Smooth muscle cell (in vitro differentiated cells): ENCODE measurements at regions not wholly inside any gene's neighbourhood (a gene's known extent, or its start where the extent isn't known, plus 50 kb on each side); places are given as distances from the start of the nearest gene placed in this dataset.

Experiments used
- DNase-seq: peaks from one replicate; lab custom pipeline; 2025; ENCODE audit not compliant: unreplicated experiment; lab: John Stamatoyannopoulos, UW
- H2AFZ ChIP-seq: fragments of 200-600 bp; sonication (generic); 2 replicates; pipeline ENCODE4 v1.6.0; 2016; ENCODE audit warnings: antibody characterized with exemption, low read depth, mild to moderate bottlenecking
- H3F3A ChIP-seq: fragments of 200-600 bp; sonication (generic); 2 replicates; pipeline ENCODE4 v1.6.0; 2017; ENCODE audit warnings: antibody characterized with exemption, low read depth
- H3K27ac ChIP-seq: fragments of 200-600 bp; sonication (generic); 2 replicates; pipeline ENCODE4 v1.5.1; 2016; ENCODE audit warnings: low read depth, mild to moderate bottlenecking
- H3K27me3 ChIP-seq: fragments of 200-600 bp; sonication (generic); 2 replicates; pipeline ENCODE4 v1.6.1; 2016; ENCODE audit warnings: low read depth, mild to moderate bottlenecking
- H3K36me3 ChIP-seq: fragments of 200-600 bp; sonication (generic); 2 replicates; pipeline ENCODE4 v1.5.1; 2016; ENCODE audit warnings: low read depth
- H3K4me1 ChIP-seq: fragments of 200-600 bp; sonication (generic); 2 replicates; pipeline ENCODE4 v1.5.1; 2016; ENCODE audit warnings: low read depth
- H3K4me2 ChIP-seq: fragments of 200-600 bp; sonication (generic); 2 replicates; pipeline ENCODE4 v1.6.0; 2016; ENCODE audit warnings: mild to moderate bottlenecking
- H3K4me3 ChIP-seq: fragments of 200-600 bp; sonication (generic); 2 replicates; pipeline ENCODE4 v1.5.1; 2016; ENCODE audit warnings: mild to moderate bottlenecking
- H3K79me2 ChIP-seq: fragments of 200-600 bp; sonication (generic); 2 replicates; pipeline ENCODE4 v1.6.0; 2016; ENCODE audit warnings: low read depth, mild to moderate bottlenecking
- H3K9ac ChIP-seq: fragments of 200-600 bp; sonication (generic); 2 replicates; pipeline ENCODE4 v1.6.0; 2016; ENCODE audit warnings: low read depth
- H3K9me3 ChIP-seq: fragments of 200-600 bp; sonication (generic); replicated peaks from 2 replicates; pipeline ENCODE4 v1.5.1; 2016; ENCODE audit warnings: low read depth
- H4K20me1 ChIP-seq: fragments of 200-600 bp; sonication (generic); 2 replicates; pipeline ENCODE4 v1.6.0; 2016; ENCODE audit warnings: low read depth
- WGBS: methylation state at CpG from one replicate; pipeline ENCODE4 v1.1.7; 2016; ENCODE audit warnings: low lambda C conversion rate; 5-methylcytosine and 5-hydroxymethylcytosine counted together
- TF ChIP-seq, protein P1 (sequence below): fragments of 200-600 bp; sonication (generic); IDR thresholded peaks from 2 replicates; pipeline ENCODE4 v1.5.1; 2017; ENCODE audit warnings: borderline replicate concordance, mild to moderate bottlenecking, antibody characterized with exemption; ENCODE audit not compliant: insufficient read depth, poor library complexity, severe bottlenecking

- no peak for DNase-seq
- 92% methylated on average over 26 of the region's 26 CpGs for WGBS
- Histone ChIP-seq H3K9ac (no peak overlapping the region), H3F3A (no peaks in the 10 kb centered on the region), H4K20me1 (no peaks in the 10 kb centered on the region), H3K4me3 (no peak overlapping the region), H3K36me3 (no peaks in the 10 kb centered on the region), H3K9me3 (no peaks in the 10 kb centered on the region), H3K4me2 (no peak overlapping the region), H3K4me1 (no peaks in the 10 kb centered on the region), H3K27me3 (peaks cover 17% of the 10 kb centered on the region), H3K27ac (no peak overlapping the region), H3K79me2 (no peaks in the 10 kb centered on the region), H2AFZ (no peak overlapping the region)
- TF ChIP-seq, protein P1, sequence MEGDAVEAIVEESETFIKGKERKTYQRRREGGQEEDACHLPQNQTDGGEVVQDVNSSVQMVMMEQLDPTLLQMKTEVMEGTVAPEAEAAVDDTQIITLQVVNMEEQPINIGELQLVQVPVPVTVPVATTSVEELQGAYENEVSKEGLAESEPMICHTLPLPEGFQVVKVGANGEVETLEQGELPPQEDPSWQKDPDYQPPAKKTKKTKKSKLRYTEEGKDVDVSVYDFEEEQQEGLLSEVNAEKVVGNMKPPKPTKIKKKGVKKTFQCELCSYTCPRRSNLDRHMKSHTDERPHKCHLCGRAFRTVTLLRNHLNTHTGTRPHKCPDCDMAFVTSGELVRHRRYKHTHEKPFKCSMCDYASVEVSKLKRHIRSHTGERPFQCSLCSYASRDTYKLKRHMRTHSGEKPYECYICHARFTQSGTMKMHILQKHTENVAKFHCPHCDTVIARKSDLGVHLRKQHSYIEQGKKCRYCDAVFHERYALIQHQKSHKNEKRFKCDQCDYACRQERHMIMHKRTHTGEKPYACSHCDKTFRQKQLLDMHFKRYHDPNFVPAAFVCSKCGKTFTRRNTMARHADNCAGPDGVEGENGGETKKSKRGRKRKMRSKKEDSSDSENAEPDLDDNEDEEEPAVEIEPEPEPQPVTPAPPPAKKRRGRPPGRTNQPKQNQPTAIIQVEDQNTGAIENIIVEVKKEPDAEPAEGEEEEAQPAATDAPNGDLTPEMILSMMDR: no peak
Observed at GRCh38 chr1:22238356-22239224, 95.7 kb upstream of the WNT4 start.

DNA sequence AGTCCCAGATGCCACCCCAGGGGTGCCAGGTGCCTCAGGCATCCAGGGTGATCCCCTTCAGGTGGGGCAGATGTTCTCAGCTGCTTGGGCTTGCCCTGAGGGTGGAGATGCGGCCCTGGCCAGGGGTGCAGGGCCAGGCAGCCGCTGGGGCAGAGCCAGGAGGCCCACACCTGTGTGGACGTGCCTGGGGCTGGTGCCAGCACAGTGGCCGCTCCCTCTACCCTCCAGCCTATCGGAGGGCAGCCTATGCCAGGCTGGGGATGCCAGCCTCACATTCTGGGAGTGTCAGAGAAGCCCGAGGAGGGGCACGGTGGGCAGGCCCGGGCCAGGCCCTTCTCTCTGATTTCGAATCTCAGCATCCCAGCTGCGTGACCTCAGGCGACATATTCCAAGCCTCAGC is 96.5 kb upstream of the WNT4 start:
- Histone ChIP-seq H3K79me2 (no peaks in the 10 kb centered on the region), H3K36me3 (no peaks in the 10 kb centered on the region), H3K9me3 (no peaks in the 10 kb centered on the region), H3K4me1 (no peaks in the 10 kb centered on the region), H4K20me1 (no peaks in the 10 kb centered on the region), H2AFZ (no peak overlapping the region), H3K9ac (no peak overlapping the region), H3F3A (no peaks in the 10 kb centered on the region), H3K4me2 (no peak overlapping the region), H3K4me3 (no peak overlapping the region), H3K27ac (no peak overlapping the region), H3K27me3 (peaks cover 14% of the 10 kb centered on the region)
- WGBS: 99% methylated on average over 11 of the region's 11 CpGs
- no peak for DNase-seq
- TF ChIP-seq, protein P1: no peak

- TF ChIP-seq, protein P1: no peak
- H3K4me3 ChIP-seq: no peak overlapping the region
- H3K4me2 ChIP-seq: no peak overlapping the region
- H3K9ac ChIP-seq: no peak overlapping the region
- no peaks in the 10 kb centered on the region for H3K36me3 ChIP-seq
- no peak for DNase-seq
- H3K27me3 ChIP-seq: no peaks in the 10 kb centered on the region
- 73% methylated on average over 3 of the region's 3 CpGs for WGBS
- H4K20me1 ChIP-seq: no peaks in the 10 kb centered on the region
- no peaks in the 10 kb centered on the region for H3K4me1 ChIP-seq
- no peaks in the 10 kb centered on the region for H3K9me3 ChIP-seq
- no peaks in the 10 kb centered on the region for H3K79me2 ChIP-seq
- H3F3A ChIP-seq: no peaks in the 10 kb centered on the region
- H2AFZ ChIP-seq: no peak overlapping the region
- no peak overlapping the region for H3K27ac ChIP-seq
Observed at GRCh38 chr1:22241250-22241649, 98.4 kb upstream of the WNT4 start.

- H3K4me1 ChIP-seq: no peaks in the 10 kb centered on the region
- WGBS: 94% methylated on average over 9 of the region's 9 CpGs
Observed at GRCh38 chr1:22241811-22242210, 98.9 kb upstream of the WNT4 start.

More at GRCh38 chr1:22241811-22242210, 98.9 kb upstream of the WNT4 start:
- Histone ChIP-seq H3K27me3 (no peaks in the 10 kb centered on the region), H3K4me2 (no peak overlapping the region), H2AFZ (no peak overlapping the region), H3F3A (no peaks in the 10 kb centered on the region), H3K79me2 (no peaks in the 10 kb centered on the region), H3K9ac (no peak overlapping the region), H3K4me3 (no peak overlapping the region), H3K27ac (no peak overlapping the region), H4K20me1 (no peaks in the 10 kb centered on the region), H3K9me3 (no peaks in the 10 kb centered on the region), H3K36me3 (no peaks in the 10 kb centered on the region)
- TF ChIP-seq, protein P1: no peak
- DNase-seq: no peak
